ENCODE measurements at regions not wholly inside any gene's neighbourhood (a gene's known extent, or its start where the extent isn't known, plus 50 kb on each side); places are given as distances from the start of the nearest gene placed in this dataset.

DNA sequence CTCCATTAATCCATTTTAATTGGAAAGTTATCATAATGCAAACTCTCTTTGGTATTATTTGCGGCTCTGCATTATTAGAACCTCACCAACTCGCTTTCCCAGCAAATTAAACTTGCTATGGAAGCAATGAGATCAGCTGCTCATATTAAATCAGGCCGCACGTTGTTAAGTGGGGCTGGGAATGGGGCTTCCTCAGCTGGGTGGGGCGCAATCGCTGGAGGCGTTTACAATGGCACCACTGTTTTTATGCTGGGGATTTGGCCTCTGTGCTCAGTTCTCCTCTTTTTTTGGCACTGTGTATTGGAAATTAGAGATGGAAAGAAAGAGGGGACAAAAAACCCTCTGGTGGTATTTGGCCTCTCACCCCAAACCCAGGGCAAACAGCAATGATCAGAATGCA is 72.2 kb downstream of the RPLP1 start:
- no peak for TF ChIP-seq POLR2A (IDR thresholded peaks at IDR 0.05; ENCODE audit: low read length)
- TF ChIP-seq GATA1 (IDR thresholded peaks at IDR 0.05; ENCODE audit: low read depth, low read length) = no peak
